ENCODE measurements at regions not wholly inside any gene's neighbourhood (a gene's known extent, or its start where the extent isn't known, plus 50 kb on each side); places are given as distances from the start of the nearest gene placed in this dataset.

DNA sequence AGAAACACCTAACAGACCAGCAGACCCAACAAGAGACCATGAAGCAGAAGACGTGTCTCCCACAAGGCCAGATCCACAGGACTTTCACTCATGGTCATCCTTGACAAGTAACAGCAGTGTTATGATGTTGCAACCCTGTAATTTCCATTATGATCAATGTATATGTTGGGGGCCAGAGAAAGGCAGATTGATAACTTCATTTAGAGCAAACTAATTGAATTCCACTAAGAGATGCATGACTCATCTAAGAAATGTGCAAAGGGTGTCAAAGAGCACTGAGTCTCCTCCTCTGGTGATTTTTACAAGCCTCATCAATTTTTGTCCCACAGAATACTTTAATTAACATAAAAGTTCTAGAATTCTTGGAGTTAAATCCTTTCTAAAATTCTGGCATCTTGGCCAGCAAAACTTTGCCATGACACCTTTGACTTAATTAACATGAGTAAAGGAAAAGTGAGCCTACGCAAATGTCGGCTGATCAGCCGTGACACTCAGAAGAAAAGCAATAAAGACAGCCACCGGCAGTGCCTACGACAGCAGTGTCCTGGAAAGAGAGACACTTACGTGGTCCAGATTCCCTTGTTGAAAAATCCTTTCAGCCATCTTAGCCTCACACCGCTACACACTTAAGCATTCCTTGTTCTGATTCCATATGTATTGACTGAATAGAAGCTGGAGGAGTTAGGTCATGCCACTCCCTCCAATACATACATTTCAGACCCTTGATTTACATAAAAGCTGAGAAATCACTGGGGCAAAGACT lies 370.2 kb upstream of the CCDC196 start:
- TF ChIP-seq CTCF (IDR thresholded peaks at IDR 0.05) (no peak), ZFX (IDR thresholded peaks at IDR 0.05; ENCODE audit: borderline replicate concordance) (no peak)

All from 22Rv1 (cell line).